ENCODE measurements at regions not wholly inside any gene's neighbourhood (a gene's known extent, or its start where the extent isn't known, plus 50 kb on each side); places are given as distances from the start of the nearest gene placed in this dataset.
"Not testable (repeated sequence)": the region's sequence is repeated elsewhere in the genome, so short reads cannot be mapped to it uniquely, and the experiment has no call there.

DNA sequence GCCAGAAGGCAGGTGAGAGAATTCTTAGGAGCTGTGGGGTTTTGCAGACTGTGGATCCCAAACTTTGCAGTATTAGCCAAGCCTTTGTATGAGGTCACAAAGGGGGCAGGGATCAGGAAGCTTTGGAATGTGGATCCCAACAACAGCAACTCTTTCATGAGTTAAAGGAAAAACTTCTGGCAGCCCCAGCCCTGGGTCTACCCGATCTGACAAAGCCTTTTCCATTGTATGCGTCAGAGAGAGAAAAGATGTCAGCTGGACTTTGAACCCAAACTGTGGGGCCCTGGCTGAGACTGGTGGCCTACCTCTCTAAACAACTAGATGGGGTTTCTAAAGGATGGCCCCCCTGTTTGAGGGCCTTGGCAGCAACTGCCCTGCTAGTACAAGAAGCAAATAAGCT is 101.8 kb upstream of the OSBPL11 start:
- TF ChIP-seq, protein P1, sequence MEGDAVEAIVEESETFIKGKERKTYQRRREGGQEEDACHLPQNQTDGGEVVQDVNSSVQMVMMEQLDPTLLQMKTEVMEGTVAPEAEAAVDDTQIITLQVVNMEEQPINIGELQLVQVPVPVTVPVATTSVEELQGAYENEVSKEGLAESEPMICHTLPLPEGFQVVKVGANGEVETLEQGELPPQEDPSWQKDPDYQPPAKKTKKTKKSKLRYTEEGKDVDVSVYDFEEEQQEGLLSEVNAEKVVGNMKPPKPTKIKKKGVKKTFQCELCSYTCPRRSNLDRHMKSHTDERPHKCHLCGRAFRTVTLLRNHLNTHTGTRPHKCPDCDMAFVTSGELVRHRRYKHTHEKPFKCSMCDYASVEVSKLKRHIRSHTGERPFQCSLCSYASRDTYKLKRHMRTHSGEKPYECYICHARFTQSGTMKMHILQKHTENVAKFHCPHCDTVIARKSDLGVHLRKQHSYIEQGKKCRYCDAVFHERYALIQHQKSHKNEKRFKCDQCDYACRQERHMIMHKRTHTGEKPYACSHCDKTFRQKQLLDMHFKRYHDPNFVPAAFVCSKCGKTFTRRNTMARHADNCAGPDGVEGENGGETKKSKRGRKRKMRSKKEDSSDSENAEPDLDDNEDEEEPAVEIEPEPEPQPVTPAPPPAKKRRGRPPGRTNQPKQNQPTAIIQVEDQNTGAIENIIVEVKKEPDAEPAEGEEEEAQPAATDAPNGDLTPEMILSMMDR (conservative IDR thresholded peaks at IDR 0.05; ENCODE audit: low read length): not testable (repeated sequence)
- not testable (repeated sequence) for TF ChIP-seq EZH2phosphoT487 (IDR thresholded peaks at IDR 0.05; ENCODE audit: borderline replicate concordance)

Data from Loucy (cell line).